Parathyroid adenoma (tissue), 2 donors: ENCODE measurements at regions not wholly inside any gene's neighbourhood (a gene's known extent, or its start where the extent isn't known, plus 50 kb on each side); places are given as distances from the start of the nearest gene placed in this dataset.
A peak's percentile ranks its signal among the peaks of the same experiment; 100 is the strongest.
"Not testable (repeated sequence)": the region's sequence is repeated elsewhere in the genome, so short reads cannot be mapped to it uniquely, and the experiment has no call there.

Experiments used
- H2AFZ ChIP-seq: fragments of 300-600 bp; sonication (generic); one replicate; pipeline ENCODE4 v1.7.0; 2017; ENCODE audit warnings: antibody characterized with exemption, mild to moderate bottlenecking
- H3K27ac ChIP-seq: fragments of 300-600 bp; sonication (generic); one replicate; pipeline ENCODE4 v1.7.0; 2017
- H3K27me3 ChIP-seq: fragments of 300-600 bp; sonication (generic); one replicate; pipeline ENCODE4 v1.7.0; 2017; ENCODE audit warnings: low read length; ENCODE audit not compliant: control insufficient read depth, insufficient read depth
- H3K36me3 ChIP-seq: fragments of 300-600 bp; sonication (generic); one replicate; pipeline ENCODE4 v1.7.0; 2017; ENCODE audit warnings: low read length; ENCODE audit not compliant: control insufficient read depth, insufficient read depth
- H3K4me1 ChIP-seq: fragments of 300-600 bp; sonication (generic); one replicate; pipeline ENCODE4 v1.7.0; 2017; ENCODE audit warnings: control low read depth
- H3K4me2 ChIP-seq: fragments of 300-600 bp; sonication (generic); one replicate; pipeline ENCODE4 v1.7.0; 2017; ENCODE audit warnings: low read length
- H3K4me3 ChIP-seq: fragments of 300-600 bp; sonication (generic); one replicate; pipeline ENCODE4 v1.7.0; 2017; ENCODE audit warnings: low read depth, low read length
- H3K79me2 ChIP-seq: fragments of 300-600 bp; sonication (generic); one replicate; pipeline ENCODE4 v1.7.0; 2017; ENCODE audit warnings: control low read depth
- H3K9ac ChIP-seq: fragments of 300-600 bp; sonication (generic); one replicate; pipeline ENCODE4 v1.7.0; 2017; ENCODE audit warnings: mild to moderate bottlenecking
- H3K9me3 ChIP-seq: fragments of 300-600 bp; sonication (generic); one replicate; pipeline ENCODE4 v1.7.0; 2017; ENCODE audit warnings: low read length; ENCODE audit not compliant: control insufficient read depth
- TF ChIP-seq, protein P1 (sequence below): fragments of 300-600 bp; sonication (generic); IDR thresholded peaks from one replicate; pipeline ENCODE4 v1.7.0; 2017; ENCODE audit warnings: antibody characterized with exemption, mild to moderate bottlenecking
- donor health status: primary hyperparathyroidism.

DNA sequence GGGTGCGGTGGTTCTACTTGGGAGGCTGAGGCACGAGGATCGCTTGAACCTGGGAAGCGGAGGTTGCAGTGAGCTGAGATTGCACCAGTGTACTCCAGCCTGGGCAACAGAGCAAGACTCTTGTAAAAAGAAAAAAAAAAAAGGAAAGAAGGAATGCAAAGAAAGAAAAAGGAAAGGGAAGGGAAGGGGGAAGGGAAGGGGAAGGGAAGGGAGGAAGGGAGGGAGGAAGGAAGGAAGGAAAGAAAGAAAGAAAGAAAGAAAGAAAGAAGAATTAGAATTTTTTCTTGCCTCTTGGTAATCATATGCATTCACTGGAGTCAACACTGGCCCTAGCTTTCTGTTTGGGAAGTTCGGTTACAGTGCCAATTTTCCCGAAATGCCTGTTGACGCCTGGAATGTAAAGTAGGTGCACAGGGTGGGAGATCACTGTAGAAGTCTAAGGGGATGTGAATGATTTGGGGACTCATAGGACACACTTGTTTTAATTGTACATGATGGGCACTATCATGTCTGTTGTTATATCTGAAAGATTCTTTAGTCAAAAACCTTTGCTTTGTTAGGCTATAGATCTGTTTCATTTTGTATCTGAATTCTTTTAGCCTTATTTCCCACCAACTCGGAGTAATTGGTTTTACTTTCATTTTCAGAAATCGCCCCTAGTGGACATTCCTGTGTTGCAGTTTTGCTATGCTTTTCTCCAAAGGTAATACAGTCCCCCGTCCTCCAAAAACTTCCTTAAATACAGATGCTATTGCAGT is 59.8 kb upstream of the MORC3 start:
- Histone ChIP-seq H3K4me1 (no peaks in the 10 kb centered on the region), H2AFZ (peak overlapping the region; percentile 72), H3K9me3 (no peaks in the 10 kb centered on the region), H3K4me2 (peak overlapping the region; percentile 77), H3K27me3 (no peaks in the 10 kb centered on the region), H3K79me2 (no peaks in the 10 kb centered on the region), H3K36me3 (no peaks in the 10 kb centered on the region), H3K9ac (no peak overlapping the region), H3K27ac (peak overlapping the region; percentile 74), H3K4me3 (peak overlapping the region; percentile 58)
- TF ChIP-seq, protein P1, sequence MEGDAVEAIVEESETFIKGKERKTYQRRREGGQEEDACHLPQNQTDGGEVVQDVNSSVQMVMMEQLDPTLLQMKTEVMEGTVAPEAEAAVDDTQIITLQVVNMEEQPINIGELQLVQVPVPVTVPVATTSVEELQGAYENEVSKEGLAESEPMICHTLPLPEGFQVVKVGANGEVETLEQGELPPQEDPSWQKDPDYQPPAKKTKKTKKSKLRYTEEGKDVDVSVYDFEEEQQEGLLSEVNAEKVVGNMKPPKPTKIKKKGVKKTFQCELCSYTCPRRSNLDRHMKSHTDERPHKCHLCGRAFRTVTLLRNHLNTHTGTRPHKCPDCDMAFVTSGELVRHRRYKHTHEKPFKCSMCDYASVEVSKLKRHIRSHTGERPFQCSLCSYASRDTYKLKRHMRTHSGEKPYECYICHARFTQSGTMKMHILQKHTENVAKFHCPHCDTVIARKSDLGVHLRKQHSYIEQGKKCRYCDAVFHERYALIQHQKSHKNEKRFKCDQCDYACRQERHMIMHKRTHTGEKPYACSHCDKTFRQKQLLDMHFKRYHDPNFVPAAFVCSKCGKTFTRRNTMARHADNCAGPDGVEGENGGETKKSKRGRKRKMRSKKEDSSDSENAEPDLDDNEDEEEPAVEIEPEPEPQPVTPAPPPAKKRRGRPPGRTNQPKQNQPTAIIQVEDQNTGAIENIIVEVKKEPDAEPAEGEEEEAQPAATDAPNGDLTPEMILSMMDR: peak; percentile 68

- Histone ChIP-seq H3K9me3 (no peaks in the 10 kb centered on the region), H3K9ac (no peak overlapping the region), H3K4me3 (no peak overlapping the region)
These were observed 59.2 kb upstream of the MORC3 start for GRCh38 chr21:36260802-36261201.

GRCh38 chr21:36261459-36261858 is 58.5 kb upstream of the MORC3 start:
- H3K36me3 ChIP-seq: no peaks in the 10 kb centered on the region
- no peaks in the 10 kb centered on the region for H3K79me2 ChIP-seq
- TF ChIP-seq, protein P1: no peak
- H3K27ac ChIP-seq: no peak overlapping the region
- no peak overlapping the region for H3K9ac ChIP-seq
- no peaks in the 10 kb centered on the region for H3K4me1 ChIP-seq
- no peak overlapping the region for H3K4me2 ChIP-seq
- no peak overlapping the region for H2AFZ ChIP-seq
- H3K4me3 ChIP-seq: no peak overlapping the region
- H3K27me3 ChIP-seq: no peaks in the 10 kb centered on the region
- H3K9me3 ChIP-seq: no peaks in the 10 kb centered on the region

More at GRCh38 chr21:36260802-36261201, 59.2 kb upstream of the MORC3 start:
- Histone ChIP-seq H2AFZ (no peak overlapping the region), H3K4me2 (peak overlapping the region; percentile 77), H3K79me2 (no peaks in the 10 kb centered on the region), H3K27me3 (no peaks in the 10 kb centered on the region), H3K27ac (peak overlapping the region; percentile 74), H3K36me3 (no peaks in the 10 kb centered on the region), H3K4me1 (no peaks in the 10 kb centered on the region)
- TF ChIP-seq, protein P1: no peak

- Histone ChIP-seq H3K4me2 (no peak overlapping the region), H3K9ac (no peak overlapping the region), H3K4me3 (no peak overlapping the region), H3K4me1 (no peaks in the 10 kb centered on the region), H3K27ac (no peak overlapping the region), H3K36me3 (no peaks in the 10 kb centered on the region), H3K27me3 (no peaks in the 10 kb centered on the region), H2AFZ (no peak overlapping the region), H3K9me3 (no peaks in the 10 kb centered on the region), H3K79me2 (no peaks in the 10 kb centered on the region)
- TF ChIP-seq, protein P1: no peak
These were observed 56.2 kb upstream of the MORC3 start for GRCh38 chr21:36263797-36264196.

DNA sequence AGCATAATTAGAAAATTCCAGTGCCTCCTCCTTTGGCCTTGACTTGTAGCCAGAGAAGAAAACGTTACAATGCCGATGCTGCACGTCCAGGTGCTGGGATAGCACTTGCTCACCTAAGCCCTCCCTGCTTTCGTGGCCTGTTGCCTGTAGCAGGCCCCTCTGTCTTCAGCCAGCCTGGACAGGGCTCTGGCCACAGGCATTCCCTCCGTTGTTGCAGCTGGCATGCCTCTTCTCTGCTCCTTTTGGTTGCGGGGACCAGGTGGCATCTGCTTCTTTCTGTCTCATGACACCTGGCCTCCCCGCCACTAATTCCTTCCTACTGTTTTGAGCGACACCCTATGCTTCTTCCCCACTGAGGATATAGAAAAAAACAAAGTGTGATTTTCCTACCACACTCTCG is 54.6 kb upstream of the MORC3 start:
- H3K27me3 ChIP-seq: no peaks in the 10 kb centered on the region
- H2AFZ ChIP-seq: no peak overlapping the region
- no peaks in the 10 kb centered on the region for H3K9me3 ChIP-seq
- TF ChIP-seq, protein P1: no peak
- no peaks in the 10 kb centered on the region for H3K79me2 ChIP-seq
- no peak overlapping the region for H3K4me3 ChIP-seq
- no peak overlapping the region for H3K9ac ChIP-seq
- H3K4me1 ChIP-seq: peaks cover 7% of the 10 kb centered on the region
- no peak overlapping the region for H3K4me2 ChIP-seq
- H3K27ac ChIP-seq: no peak overlapping the region
- no peaks in the 10 kb centered on the region for H3K36me3 ChIP-seq

GRCh38 chr21:36267828-36268227 is 52.2 kb upstream of the MORC3 start:
- H3K4me3 ChIP-seq: not testable (repeated sequence)

GRCh38 chr21:36268264-36268663 is 51.7 kb upstream of the MORC3 start:
- not testable (repeated sequence) for H2AFZ ChIP-seq, H3K4me1 ChIP-seq, H3K9me3 ChIP-seq, H3K27ac ChIP-seq, H3K36me3 ChIP-seq, H3K4me2 ChIP-seq, H3K27me3 ChIP-seq, H3K79me2 ChIP-seq, H3K9ac ChIP-seq, H3K4me3 ChIP-seq

More at GRCh38 chr21:36267828-36268227, 52.2 kb upstream of the MORC3 start:
- not testable (repeated sequence) for H3K36me3 ChIP-seq, H3K27ac ChIP-seq, H3K4me2 ChIP-seq, H2AFZ ChIP-seq, H3K9me3 ChIP-seq, H3K27me3 ChIP-seq, H3K9ac ChIP-seq, H3K79me2 ChIP-seq, H3K4me1 ChIP-seq
